ENCODE measurements at regions not wholly inside any gene's neighbourhood (a gene's known extent, or its start where the extent isn't known, plus 50 kb on each side); places are given as distances from the start of the nearest gene placed in this dataset.

- TF ChIP-seq REST (IDR thresholded peaks at IDR 0.05; ENCODE audit: insufficient replicate concordance, low read depth) (no peak), GABPA (IDR thresholded peaks at IDR 0.05; ENCODE audit: low read depth) (no peak), CTCF (IDR thresholded peaks at IDR 0.05; ENCODE audit: insufficient read depth, low read length) (no peak), POLR2AphosphoS5 (IDR thresholded peaks at IDR 0.05; ENCODE audit: low read depth) (no peak), SPI1 (IDR thresholded peaks at IDR 0.05; ENCODE audit: borderline replicate concordance, low read depth) (no peak)
Observed at GRCh38 chr3:132232231-132232792, 84.9 kb upstream of the ACP3 start.
